Astrocyte of the spinal cord (primary cell): ENCODE measurements at regions not wholly inside any gene's neighbourhood (a gene's known extent, or its start where the extent isn't known, plus 50 kb on each side); places are given as distances from the start of the nearest gene placed in this dataset.

Experiments used
- DNase-seq: peaks from one replicate; pipeline ENCODE4 v3.0.0; 2011; ENCODE audit warnings: low read depth, low spot score
- H3K4me3 ChIP-seq: 2 replicates; pipeline ENCODE4 v1.5.1; 2011; ENCODE audit warnings: low read depth, mild to moderate bottlenecking, low read length, moderate library complexity
- CTCF ChIP-seq: IDR thresholded peaks from 2 replicates; pipeline ENCODE4 v1.5.1; 2012; ENCODE audit warnings: low read depth, mild to moderate bottlenecking, low read length, inconsistent platforms
- in situ Hi-C: cut with HindIII; loops from 2 replicates; pipeline ENCODE4 v1.10.0; 2017; ENCODE audit warnings: low sequenced_read_pairs

- no peak overlapping the region for H3K4me3 ChIP-seq
- in situ Hi-C loops, result no loop called here
- peak; percentile 94 for DNase-seq
- TF ChIP-seq CTCF, result no peak
Measured at GRCh38 chr4:85402371-85402770, 72.6 kb upstream of the ARHGAP24 start.

GRCh38 chr4:85406185-85406584 lies 68.8 kb upstream of the ARHGAP24 start:
- DNase-seq, result no peak
- H3K4me3 ChIP-seq, result no peak overlapping the region
- in situ Hi-C loops, result no loop called here
- no peak for TF ChIP-seq CTCF

- TF ChIP-seq CTCF, result no peak
- in situ Hi-C loops, result no loop called here
- H3K4me3 ChIP-seq, result no peak overlapping the region
- peak; percentile 36 for DNase-seq
Measured at GRCh38 chr4:85407546-85407945, 67.4 kb upstream of the ARHGAP24 start.

GRCh38 chr4:85408301-85408700 lies 66.6 kb upstream of the ARHGAP24 start:
- DNase-seq, result no peak
- in situ Hi-C loops, result no loop called here
- H3K4me3 ChIP-seq, result no peak overlapping the region
- TF ChIP-seq CTCF, result no peak

- no peak for TF ChIP-seq CTCF
- in situ Hi-C loops, result no loop called here
- DNase-seq, result no peak
- H3K4me3 ChIP-seq, result no peak overlapping the region
Measured at GRCh38 chr4:85409251-85409650, 65.7 kb upstream of the ARHGAP24 start.

GRCh38 chr4:85411386-85411785 lies 63.6 kb upstream of the ARHGAP24 start:
- no peak overlapping the region for H3K4me3 ChIP-seq
- DNase-seq, result no peak
- in situ Hi-C loops, result no loop called here
- no peak for TF ChIP-seq CTCF

- in situ Hi-C loops, result no loop called here
- H3K4me3 ChIP-seq, result no peak overlapping the region
- no peak for DNase-seq
- no peak for TF ChIP-seq CTCF
Measured at GRCh38 chr4:85414972-85415371, 60.0 kb upstream of the ARHGAP24 start.
